Body of pancreas (tissue), 4 donors: ENCODE measurements at regions not wholly inside any gene's neighbourhood (a gene's known extent, or its start where the extent isn't known, plus 50 kb on each side); places are given as distances from the start of the nearest gene placed in this dataset.

ENCODE experiments used
- ATAC-seq: fragments of 150-250 bp; one replicate; pipeline ENCODE4 v1.9.1; 2016
- DNase-seq, 4 donors: peaks; one replicate each; pipeline ENCODE4 v3.0.0-alpha.2; 2019
- H3K27ac ChIP-seq, 4 donors: fragments of 200-600 bp; sonication (generic); 1 replicate in 3 of 4; 2 replicates in 1 of 4; pipeline versions ENCODE4 v1.5.1 to v1.6.1; 2016 to 2019; ENCODE audit warnings: mild to moderate bottlenecking in 1 of 4, mixed read lengths in 1 of 4, moderate library complexity in 1 of 4
- H3K27me3 ChIP-seq, 2 donors: fragments of 200-600 bp; sonication (generic); one replicate each; pipeline ENCODE4 v1.6.0; 2016; ENCODE audit warnings: mild to moderate bottlenecking in 1 of 2
- H3K36me3 ChIP-seq, 2 donors: fragments of 200-600 bp; sonication (generic); replicated peaks in 1 of 2; 2 replicates each; pipeline ENCODE4 v1.5.1; 2016; ENCODE audit warnings: low read depth in 2 of 2; ENCODE audit not compliant: insufficient read depth in 1 of 2
- H3K4me1 ChIP-seq: fragments of 200-600 bp; sonication (generic); one replicate; pipeline ENCODE4 v1.6.0; 2016
- H3K4me3 ChIP-seq, 2 donors: fragments of 200-600 bp; sonication (generic); 1 replicate in 1 of 2; 2 replicates in 1 of 2; pipeline ENCODE4 v1.5.1; 2016 to 2019
- H3K9me3 ChIP-seq, 3 donors: fragments of 200-600 bp; sonication (generic); 1 replicate in 2 of 3; 2 replicates in 1 of 3; pipeline ENCODE4 v1.5.1; 2016
- POLR2A ChIP-seq, 3 donors: fragments of 450-650 bp; IDR thresholded peaks; one replicate each; pipeline ENCODE4 v1.6.1; 2016; ENCODE audit warnings: antibody characterized with exemption in 3 of 3, mild to moderate bottlenecking in 2 of 3
- WGBS, 2 donors: methylation state at CpG; one replicate each; pipeline ENCODE4 v1.1.5; 2017; 5-methylcytosine and 5-hydroxymethylcytosine counted together
- intact Hi-C: fragments of 100-400 bp; cut with DNase I; formaldehyde crosslinking; loops from one replicate; pipeline ENCODE4 v1.15.1; 2023
- TF ChIP-seq, protein P1 (sequence below), 7 experiments: fragments of 450-650 bp in 4 of 7; fragments of 200-600 bp in 3 of 7; sonication (generic) in 3 of 7; IDR thresholded peaks; one replicate each; pipeline ENCODE4 v1.5.1; 2016 to 2019; ENCODE audit warnings: antibody characterized with exemption in 7 of 7

DNA sequence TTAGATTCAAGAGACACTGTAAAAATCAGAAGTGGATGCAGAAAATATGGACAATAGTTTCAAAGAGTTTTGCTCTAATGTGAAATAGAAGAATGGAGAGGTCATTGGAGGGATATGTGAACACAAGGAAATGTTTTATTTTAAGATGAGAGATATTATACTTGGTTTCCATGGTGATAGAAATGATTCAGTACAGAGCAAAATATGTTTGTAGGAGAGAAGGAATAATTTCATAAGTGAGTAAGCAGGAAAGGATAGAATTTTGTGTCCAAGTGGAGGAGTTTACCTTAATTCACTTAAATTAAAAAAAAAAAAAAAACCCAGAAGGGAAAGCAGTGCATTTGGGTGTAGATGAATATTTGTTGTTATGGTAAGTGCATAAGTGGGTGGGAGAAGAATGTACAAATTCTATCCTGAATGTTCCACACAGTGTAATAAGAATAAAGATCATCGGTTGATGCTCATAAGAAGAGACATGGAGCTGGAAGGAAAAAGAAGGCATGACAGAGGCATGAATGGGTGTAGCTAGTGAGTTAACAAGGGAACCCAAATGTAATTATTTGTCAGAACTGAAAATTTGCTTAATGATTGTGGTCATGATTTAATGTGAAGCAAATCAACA, 688.9 kb upstream of the GJE1 start:
- Histone ChIP-seq H3K4me3 (no peak overlapping the region), H3K9me3 (no peaks in the 10 kb centered on the region), H3K4me1 (no peaks in the 10 kb centered on the region), H3K36me3 (no peaks in the 10 kb centered on the region), H3K27ac (no peak overlapping the region), H3K27me3 (no peaks in the 10 kb centered on the region)
- DNase-seq (no peak), ATAC-seq (no peak)
- TF ChIP-seq POLR2A (IDR thresholded peaks at IDR 0.05): no peak
- TF ChIP-seq, protein P1, sequence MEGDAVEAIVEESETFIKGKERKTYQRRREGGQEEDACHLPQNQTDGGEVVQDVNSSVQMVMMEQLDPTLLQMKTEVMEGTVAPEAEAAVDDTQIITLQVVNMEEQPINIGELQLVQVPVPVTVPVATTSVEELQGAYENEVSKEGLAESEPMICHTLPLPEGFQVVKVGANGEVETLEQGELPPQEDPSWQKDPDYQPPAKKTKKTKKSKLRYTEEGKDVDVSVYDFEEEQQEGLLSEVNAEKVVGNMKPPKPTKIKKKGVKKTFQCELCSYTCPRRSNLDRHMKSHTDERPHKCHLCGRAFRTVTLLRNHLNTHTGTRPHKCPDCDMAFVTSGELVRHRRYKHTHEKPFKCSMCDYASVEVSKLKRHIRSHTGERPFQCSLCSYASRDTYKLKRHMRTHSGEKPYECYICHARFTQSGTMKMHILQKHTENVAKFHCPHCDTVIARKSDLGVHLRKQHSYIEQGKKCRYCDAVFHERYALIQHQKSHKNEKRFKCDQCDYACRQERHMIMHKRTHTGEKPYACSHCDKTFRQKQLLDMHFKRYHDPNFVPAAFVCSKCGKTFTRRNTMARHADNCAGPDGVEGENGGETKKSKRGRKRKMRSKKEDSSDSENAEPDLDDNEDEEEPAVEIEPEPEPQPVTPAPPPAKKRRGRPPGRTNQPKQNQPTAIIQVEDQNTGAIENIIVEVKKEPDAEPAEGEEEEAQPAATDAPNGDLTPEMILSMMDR (IDR thresholded peaks at IDR 0.05): no peak
- 81 to 94% methylated on average over 1 of the region's 1 CpG for WGBS, 2 donors
- intact Hi-C loops: no loop called here

- H3K27ac ChIP-seq: no peak overlapping the region
- DNase-seq (no peak), ATAC-seq (no peak)
- H3K27me3 ChIP-seq: no peaks in the 10 kb centered on the region
- H3K4me3 ChIP-seq: no peak overlapping the region
- no peaks in the 10 kb centered on the region for H3K36me3 ChIP-seq
- no peak for TF ChIP-seq POLR2A (IDR thresholded peaks at IDR 0.05)
- TF ChIP-seq, protein P1 (IDR thresholded peaks at IDR 0.05): no peak
- 16 to 23% methylated on average over 2 of the region's 2 CpGs for WGBS, 2 donors
- intact Hi-C loops: no loop called here
- H3K9me3 ChIP-seq: no peaks in the 10 kb centered on the region
- no peaks in the 10 kb centered on the region for H3K4me1 ChIP-seq
These were observed 689.7 kb upstream of the GJE1 start for GRCh38 chr6:141443032-141443431.

DNA sequence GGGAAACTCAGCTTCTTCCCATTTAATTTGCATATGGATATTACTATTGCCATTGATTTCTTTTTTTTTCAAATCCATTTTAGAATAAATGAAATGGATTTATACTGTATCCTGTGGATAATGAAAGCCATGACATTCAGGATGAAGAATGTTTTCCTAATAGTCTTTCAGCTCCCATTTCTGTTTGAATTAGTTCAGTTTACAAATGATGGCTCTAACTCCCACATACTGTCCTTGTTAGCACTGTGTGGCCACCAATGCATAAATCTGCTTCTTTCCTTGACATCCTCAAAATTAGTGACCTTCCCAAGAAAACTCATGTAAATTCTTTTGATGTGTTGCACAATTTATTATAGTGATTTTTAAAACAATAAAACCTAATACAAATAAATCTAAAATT, 693.2 kb upstream of the GJE1 start:
- TF ChIP-seq POLR2A (IDR thresholded peaks at IDR 0.05): no peak
- TF ChIP-seq, protein P1 (IDR thresholded peaks at IDR 0.05): no peak
- H3K36me3 ChIP-seq: no peaks in the 10 kb centered on the region
- intact Hi-C loops: no loop called here

GRCh38 chr6:141437685-141438084, 695.0 kb upstream of the GJE1 start:
- no peak overlapping the region for H3K4me3 ChIP-seq
- H3K27ac ChIP-seq: no peak overlapping the region
- ATAC-seq (no peak), DNase-seq (no peak)
- intact Hi-C loops: no loop called here
- H3K4me1 ChIP-seq: no peaks in the 10 kb centered on the region
- H3K27me3 ChIP-seq: no peaks in the 10 kb centered on the region
- no peaks in the 10 kb centered on the region for H3K36me3 ChIP-seq
- TF ChIP-seq, protein P1 (IDR thresholded peaks at IDR 0.05): no peak
- no peak for TF ChIP-seq POLR2A (IDR thresholded peaks at IDR 0.05)
- H3K9me3 ChIP-seq: no peaks in the 10 kb centered on the region

More for the DNA sequence above, 693.2 kb upstream of the GJE1 start:
- DNase-seq (no peak), ATAC-seq (no peak)
- Histone ChIP-seq H3K4me1 (no peaks in the 10 kb centered on the region), H3K9me3 (no peaks in the 10 kb centered on the region), H3K27ac (no peak overlapping the region), H3K27me3 (no peaks in the 10 kb centered on the region), H3K4me3 (no peak overlapping the region)

DNA sequence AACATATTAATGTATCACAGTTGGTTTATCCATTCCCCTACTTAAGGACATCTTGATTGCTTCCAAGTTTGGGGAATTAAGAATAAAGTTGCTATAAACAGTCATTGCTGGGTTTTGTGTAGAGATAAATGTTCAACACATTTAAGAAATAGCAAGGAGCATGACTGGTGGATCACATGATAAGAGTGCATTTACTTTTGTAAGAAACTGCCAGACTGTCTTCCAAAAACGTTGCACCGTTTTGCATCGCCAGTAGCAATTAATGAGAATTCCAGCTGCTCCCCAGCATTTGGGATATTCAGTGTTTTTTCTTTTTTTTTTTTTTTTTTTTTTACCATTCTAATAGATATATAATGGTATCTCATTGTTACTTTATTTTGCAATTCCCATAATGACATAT, 695.7 kb upstream of the GJE1 start:
- ATAC-seq (no peak), DNase-seq (no peak)

More for the DNA sequence above, 695.7 kb upstream of the GJE1 start:
- no peak overlapping the region for H3K4me3 ChIP-seq
- no peaks in the 10 kb centered on the region for H3K36me3 ChIP-seq
- H3K27ac ChIP-seq: no peak overlapping the region
- intact Hi-C loops: no loop called here
- no peaks in the 10 kb centered on the region for H3K9me3 ChIP-seq
- TF ChIP-seq POLR2A (IDR thresholded peaks at IDR 0.05): no peak
- TF ChIP-seq, protein P1 (IDR thresholded peaks at IDR 0.05): no peak
- no peaks in the 10 kb centered on the region for H3K4me1 ChIP-seq
- WGBS, 2 donors: 64 to 72% methylated on average over 3 of the region's 3 CpGs
- H3K27me3 ChIP-seq: no peaks in the 10 kb centered on the region
